CD4-positive, CD25-positive, alpha-beta regulatory T cell (primary cell): ENCODE measurements at regions not wholly inside any gene's neighbourhood (a gene's known extent, or its start where the extent isn't known, plus 50 kb on each side); places are given as distances from the start of the nearest gene placed in this dataset.

Experiments
- ATAC-seq, 2 donors: fragments of 150-1000 bp; cut with Tn5 transposase; one replicate each; pipeline ENCODE4 v1.10.0; 2021; ENCODE audit warnings: low read depth in 2 of 2, moderate number of reproducible peaks in 2 of 2, moderate library complexity in 1 of 2
- DNase-seq, 3 donors: peaks; one replicate each; pipeline versions ENCODE4 v3.0.0 to v3.0.0-alpha.2; 2012 to 2022; ENCODE audit warnings: mixed read lengths in 1 of 3
- H3K27ac ChIP-seq: one replicate; pipeline ENCODE4 v1.7.0; 2013; ENCODE audit warnings: mild to moderate bottlenecking, low read length; ENCODE audit not compliant: insufficient read depth, poor library complexity, severe bottlenecking
- H3K27me3 ChIP-seq: one replicate; pipeline ENCODE4 v1.7.0; 2013; ENCODE audit warnings: low read length; ENCODE audit not compliant: control insufficient read depth, insufficient read depth
- H3K36me3 ChIP-seq: one replicate; pipeline ENCODE4 v1.7.0; 2013; ENCODE audit warnings: mild to moderate bottlenecking, low read length, moderate library complexity; ENCODE audit not compliant: control insufficient read depth, insufficient read depth
- H3K4me1 ChIP-seq: 2 replicates; pipeline ENCODE4 v1.7.0; 2013; ENCODE audit warnings: mild to moderate bottlenecking, low read length; ENCODE audit not compliant: insufficient read depth, control insufficient read depth, poor library complexity, severe bottlenecking
- H3K4me3 ChIP-seq: one replicate; pipeline ENCODE4 v1.7.0; 2013; ENCODE audit warnings: low read depth, mild to moderate bottlenecking, low read length, moderate library complexity
- H3K9me3 ChIP-seq, 2 experiments: 1 replicate in 1 of 2; 2 replicates in 1 of 2; pipeline ENCODE4 v1.7.0; 2013; ENCODE audit warnings: low read length in 2 of 2, mild to moderate bottlenecking in 1 of 2, moderate library complexity in 1 of 2; ENCODE audit not compliant: control insufficient read depth in 2 of 2
- H3K27ac Mint-ChIP-seq, 3 donors: one replicate each; pipeline ENCODE4 v1.8.0; 2020 to 2022; ENCODE audit warnings: mild to moderate bottlenecking in 3 of 3, mixed read lengths in 3 of 3, moderate library complexity in 2 of 3
- H3K27me3 Mint-ChIP-seq: one replicate; pipeline ENCODE4 v1.8.0; 2022; ENCODE audit warnings: mild to moderate bottlenecking, mixed read lengths
- H3K36me3 Mint-ChIP-seq: one replicate; pipeline ENCODE4 v1.8.0; 2020; ENCODE audit warnings: mixed read lengths
- H3K4me1 Mint-ChIP-seq, 4 donors: one replicate each; pipeline ENCODE4 v1.8.0; 2020 to 2022; ENCODE audit warnings: mixed read lengths in 4 of 4, mild to moderate bottlenecking in 1 of 4
- H3K4me3 Mint-ChIP-seq, 4 donors: one replicate each; pipeline ENCODE4 v1.8.0; 2020 to 2022; ENCODE audit warnings: mild to moderate bottlenecking in 4 of 4, mixed read lengths in 4 of 4, moderate library complexity in 3 of 4
- H3K9me3 Mint-ChIP-seq, 7 donors: one replicate each; pipeline ENCODE4 v1.8.0; 2020 to 2022; ENCODE audit warnings: mixed read lengths in 7 of 7, mild to moderate bottlenecking in 3 of 7, moderate library complexity in 2 of 7

DNA sequence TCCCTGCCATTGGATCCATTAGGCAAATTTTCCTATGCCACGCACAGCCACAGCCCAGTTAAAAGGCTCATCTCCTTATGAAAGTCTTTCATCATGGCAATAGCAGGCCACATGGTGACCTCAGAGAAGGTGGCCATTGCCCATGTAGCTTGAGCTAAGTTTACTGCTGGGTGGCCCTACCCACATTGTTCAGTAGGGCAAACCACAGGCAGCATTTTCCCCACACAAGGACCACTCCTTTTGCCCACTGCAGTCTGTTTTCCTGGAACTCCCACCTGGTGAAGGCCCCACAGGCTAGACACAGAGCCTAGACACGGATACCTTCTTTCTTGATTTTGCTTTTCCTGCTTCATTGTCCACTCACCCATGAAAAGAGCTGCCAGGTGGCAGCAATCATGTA lies 101.5 kb upstream of the NPVF start:
- no peak overlapping the region for H3K4me3 Mint-ChIP-seq
- H3K27me3 ChIP-seq, result no peaks in the 10 kb centered on the region
- ATAC-seq, result no peak

DNA sequence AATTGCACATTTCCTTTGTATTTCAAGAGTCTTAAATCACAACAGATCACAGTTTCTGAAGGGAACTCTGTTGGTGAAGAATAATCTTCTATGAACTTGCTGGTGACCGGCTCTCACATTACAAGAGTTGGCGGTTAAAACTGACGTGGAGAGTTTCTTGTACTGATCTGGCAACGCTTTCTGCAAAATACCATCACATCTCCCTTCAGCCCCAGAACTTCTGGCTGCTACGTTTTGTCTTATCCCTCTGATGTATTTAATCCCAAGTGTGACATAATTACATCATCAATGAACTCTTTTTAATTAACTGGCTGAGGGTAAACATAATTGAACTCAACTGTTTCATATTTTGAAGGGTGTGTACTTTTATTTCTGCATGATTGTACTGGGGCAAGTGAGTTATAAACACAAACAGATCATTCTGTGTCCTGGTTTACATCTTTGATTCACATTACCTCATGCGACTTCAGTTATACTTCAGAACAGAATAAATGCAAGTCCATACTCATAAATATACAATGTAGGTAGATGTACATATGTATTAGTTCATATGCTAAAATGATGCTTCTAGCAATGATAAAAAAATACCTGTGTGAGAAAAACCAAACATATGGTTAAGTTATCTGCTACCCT lies 105.1 kb upstream of the NPVF start:
- no peak overlapping the region for H3K27ac ChIP-seq
- Mint-ChIP-seq H3K4me1 (no peaks in the 10 kb centered on the region), H3K27me3 (peaks cover 4% of the 10 kb centered on the region), H3K36me3 (no peaks in the 10 kb centered on the region), H3K9me3 (no peaks in the 10 kb centered on the region), H3K27ac (no peak overlapping the region), H3K4me3 (no peak overlapping the region)
- H3K9me3 ChIP-seq, result no peaks in the 10 kb centered on the region
- no peaks in the 10 kb centered on the region for H3K4me1 ChIP-seq
- no peaks in the 10 kb centered on the region for H3K27me3 ChIP-seq
- H3K36me3 ChIP-seq, result no peaks in the 10 kb centered on the region
- ATAC-seq, result no peak
- DNase-seq, result no peak
- H3K4me3 ChIP-seq, result no peak overlapping the region

More for the DNA sequence above, 101.5 kb upstream of the NPVF start:
- Histone ChIP-seq H3K4me3 (no peak overlapping the region), H3K36me3 (no peaks in the 10 kb centered on the region), H3K9me3 (no peaks in the 10 kb centered on the region), H3K27ac (no peak overlapping the region), H3K4me1 (no peaks in the 10 kb centered on the region)
- Mint-ChIP-seq H3K27me3 (peaks cover 8% of the 10 kb centered on the region), H3K27ac (no peak overlapping the region), H3K9me3 (no peaks in the 10 kb centered on the region), H3K36me3 (no peaks in the 10 kb centered on the region), H3K4me1 (no peaks in the 10 kb centered on the region)
- no peak for DNase-seq

DNA sequence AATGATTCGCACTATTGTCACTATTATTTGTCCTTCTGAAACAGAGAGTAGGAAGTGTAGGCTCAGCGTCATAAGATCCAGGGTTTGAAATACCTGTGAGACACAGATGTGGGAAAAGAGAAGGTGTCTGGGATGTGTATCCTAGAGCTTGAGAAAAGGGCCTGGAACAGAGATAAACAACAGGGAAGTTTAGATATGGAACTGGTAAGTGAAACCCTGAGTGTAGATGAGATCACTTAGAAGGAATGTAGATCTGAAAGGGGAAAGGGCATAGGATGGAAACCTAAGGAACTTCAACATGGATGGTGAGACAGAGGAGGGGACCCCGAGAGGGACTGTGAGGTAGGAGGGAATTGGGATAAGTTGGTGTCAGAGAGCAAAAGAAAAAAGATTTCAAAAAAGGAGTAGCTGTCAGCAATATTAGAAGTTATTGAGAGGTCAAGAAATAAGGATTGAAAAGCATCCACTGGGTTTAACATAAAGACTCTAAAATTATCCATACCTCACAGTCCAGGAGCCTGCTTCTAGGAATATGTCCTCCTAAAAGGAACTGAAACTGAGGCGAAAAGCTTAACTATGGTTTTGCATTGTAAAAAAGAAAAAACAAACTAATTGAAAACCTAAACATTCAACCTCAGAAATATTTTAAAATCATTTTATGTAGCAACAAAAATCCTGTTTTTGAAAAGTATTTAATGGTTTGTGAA lies 119.2 kb upstream of the NPVF start:
- H3K4me1 ChIP-seq, result no peaks in the 10 kb centered on the region
- no peaks in the 10 kb centered on the region for H3K4me1 Mint-ChIP-seq
- ATAC-seq (no peak), DNase-seq (no peak)
- H3K9me3 Mint-ChIP-seq, result peaks cover 0 to 3% (median 0%) of the 10 kb centered on the region in 7 donors
- no peaks in the 10 kb centered on the region for H3K36me3 ChIP-seq
- H3K27me3 ChIP-seq, result peaks cover 1% of the 10 kb centered on the region
- H3K4me3 ChIP-seq, result no peak overlapping the region
- peaks cover 2% of the 10 kb centered on the region for H3K36me3 Mint-ChIP-seq
- H3K27ac Mint-ChIP-seq, result no peak overlapping the region
- no peak overlapping the region for H3K4me3 Mint-ChIP-seq
- H3K9me3 ChIP-seq, result no peaks in the 10 kb centered on the region
- H3K27me3 Mint-ChIP-seq, result peaks cover 7% of the 10 kb centered on the region
- no peak overlapping the region for H3K27ac ChIP-seq

DNA sequence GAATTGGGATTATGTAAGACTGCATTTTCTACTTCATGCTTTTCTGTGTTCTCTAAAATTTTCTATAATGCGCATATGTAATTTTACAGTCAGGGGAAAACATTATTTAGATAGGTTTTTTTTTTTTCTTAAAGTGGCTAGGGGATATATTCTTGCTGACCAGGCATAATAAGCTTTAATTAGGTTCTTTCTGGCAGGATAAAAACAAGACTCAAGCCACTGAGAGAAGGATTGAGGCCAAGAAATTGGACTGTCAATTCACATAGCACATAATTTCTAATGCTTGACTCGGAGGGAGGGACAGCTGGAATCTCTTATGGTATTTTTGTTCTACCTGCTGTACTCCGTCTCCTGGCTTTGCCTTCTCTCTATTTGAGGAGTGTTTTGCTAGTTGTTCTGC lies 119.8 kb upstream of the NPVF start:
- Mint-ChIP-seq H3K36me3 (peaks cover 4% of the 10 kb centered on the region), H3K4me3 (no peak overlapping the region), H3K27ac (no peak overlapping the region), H3K27me3 (peaks cover 7% of the 10 kb centered on the region), H3K9me3 (peaks cover 0 to 3% (median 0%) of the 10 kb centered on the region in 7 donors), H3K4me1 (no peaks in the 10 kb centered on the region)
- ATAC-seq (no peak), DNase-seq (no peak)
- Histone ChIP-seq H3K27ac (no peak overlapping the region), H3K4me3 (no peak overlapping the region), H3K27me3 (peaks cover 1% of the 10 kb centered on the region), H3K4me1 (no peaks in the 10 kb centered on the region), H3K36me3 (no peaks in the 10 kb centered on the region), H3K9me3 (no peaks in the 10 kb centered on the region)

DNA sequence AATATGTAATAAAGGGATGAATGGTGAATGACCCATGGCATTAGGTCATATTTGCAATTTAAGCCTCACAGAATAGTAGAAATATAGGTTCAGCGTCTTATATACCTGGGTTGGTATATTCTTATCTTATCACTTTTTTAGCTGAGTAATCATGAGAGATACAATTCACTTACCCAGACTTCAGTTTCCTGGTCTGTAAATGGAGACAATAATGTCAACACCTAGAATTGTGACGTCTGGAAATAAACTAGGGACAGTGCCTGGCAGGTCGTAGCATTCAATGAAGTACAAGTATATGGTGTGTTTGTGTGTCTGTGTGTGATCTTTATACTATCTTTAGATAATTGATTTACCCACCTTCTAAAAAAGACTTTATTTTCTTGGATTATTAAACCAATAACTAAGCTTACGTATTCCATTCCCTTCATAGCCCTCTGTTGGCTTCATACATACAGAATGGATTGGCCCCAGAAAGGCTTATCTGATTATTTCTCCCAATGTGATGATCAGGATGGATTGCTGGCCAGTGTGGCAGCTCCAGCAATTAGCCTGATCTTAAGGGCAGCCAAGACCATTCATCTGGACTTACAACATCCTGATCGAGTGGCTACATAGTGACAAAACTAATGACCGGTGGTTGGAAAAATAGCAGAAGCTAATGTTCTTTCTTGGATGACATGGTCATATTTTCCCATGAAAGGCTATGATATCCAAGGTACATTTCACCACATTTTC lies 121.2 kb upstream of the NPVF start:
- peaks cover 0 to 3% (median 0%) of the 10 kb centered on the region in 7 donors for H3K9me3 Mint-ChIP-seq
- H3K27me3 Mint-ChIP-seq, result peaks cover 7% of the 10 kb centered on the region
- DNase-seq, result no peak
- peaks cover 4% of the 10 kb centered on the region for H3K36me3 Mint-ChIP-seq
- Histone ChIP-seq H3K4me3 (no peak overlapping the region), H3K9me3 (no peaks in the 10 kb centered on the region), H3K36me3 (no peaks in the 10 kb centered on the region), H3K4me1 (no peaks in the 10 kb centered on the region), H3K27me3 (peaks cover 1% of the 10 kb centered on the region), H3K27ac (no peak overlapping the region)
- H3K27ac Mint-ChIP-seq, result no peak overlapping the region
- H3K4me1 Mint-ChIP-seq, result peaks cover 0 to 2% (median 0%) of the 10 kb centered on the region in 4 donors
- ATAC-seq, result no peak
- no peak overlapping the region for H3K4me3 Mint-ChIP-seq

- no peak overlapping the region for H3K27ac Mint-ChIP-seq
- H3K27me3 ChIP-seq, result peaks cover 1% of the 10 kb centered on the region
- H3K9me3 Mint-ChIP-seq, result peaks cover 0 to 3% (median 0%) of the 10 kb centered on the region in 7 donors
- H3K27ac ChIP-seq, result no peak overlapping the region
- ATAC-seq, result no peak
- no peak for DNase-seq
- H3K36me3 ChIP-seq, result no peaks in the 10 kb centered on the region
- no peak overlapping the region for H3K4me3 ChIP-seq
- H3K4me1 ChIP-seq, result no peaks in the 10 kb centered on the region
- H3K27me3 Mint-ChIP-seq, result peaks cover 7% of the 10 kb centered on the region
- H3K9me3 ChIP-seq, result no peaks in the 10 kb centered on the region
- peaks cover 4% of the 10 kb centered on the region for H3K36me3 Mint-ChIP-seq
- no peak overlapping the region for H3K4me3 Mint-ChIP-seq
- peaks cover 0 to 2% (median 0%) of the 10 kb centered on the region in 4 donors for H3K4me1 Mint-ChIP-seq
These were observed 121.8 kb upstream of the NPVF start for GRCh38 chr7:25350041-25350440.

DNA sequence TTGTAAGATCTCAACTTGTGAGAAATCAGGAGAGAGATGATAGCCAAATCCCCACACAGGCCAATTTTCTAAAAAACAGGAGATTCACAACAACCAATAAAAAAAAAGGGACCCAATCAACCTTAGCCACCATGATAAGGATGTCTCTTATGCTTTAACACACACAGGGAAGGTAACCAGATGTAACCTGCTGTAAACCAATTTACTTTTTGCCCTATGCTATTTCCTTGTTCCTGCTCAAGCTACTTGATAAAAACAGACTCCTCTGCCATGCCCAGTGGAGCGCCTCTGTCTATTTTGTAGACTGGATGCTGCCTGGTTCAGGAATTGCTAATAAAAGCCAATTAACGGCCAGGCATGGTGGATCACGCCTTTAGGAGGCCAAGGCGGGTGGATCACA lies 123.5 kb upstream of the NPVF start:
- peaks cover 0 to 3% (median 0%) of the 10 kb centered on the region in 7 donors for H3K9me3 Mint-ChIP-seq
- H3K27me3 ChIP-seq, result peaks cover 1% of the 10 kb centered on the region
- no peaks in the 10 kb centered on the region for H3K36me3 ChIP-seq
- H3K4me1 Mint-ChIP-seq, result peaks cover 0 to 2% (median 0%) of the 10 kb centered on the region in 4 donors
- H3K27ac Mint-ChIP-seq, result no peak overlapping the region
- peaks cover 7% of the 10 kb centered on the region for H3K27me3 Mint-ChIP-seq
- no peaks in the 10 kb centered on the region for H3K4me1 ChIP-seq
- H3K9me3 ChIP-seq, result no peaks in the 10 kb centered on the region
- H3K36me3 Mint-ChIP-seq, result peaks cover 4% of the 10 kb centered on the region
- ATAC-seq, result no peak
- no peak for DNase-seq
- no peak overlapping the region for H3K4me3 Mint-ChIP-seq
- no peak overlapping the region for H3K4me3 ChIP-seq
- no peak overlapping the region for H3K27ac ChIP-seq
